ENCODE measurements at regions not wholly inside any gene's neighbourhood (a gene's known extent, or its start where the extent isn't known, plus 50 kb on each side); places are given as distances from the start of the nearest gene placed in this dataset.

- DNase-seq, result no peak
These were observed 131.7 kb downstream of the PSMG1 start for GRCh38 chr21:39051588-39051949.

- no peak for DNase-seq
These were observed 132.2 kb downstream of the PSMG1 start for GRCh38 chr21:39050841-39051587.

DNA sequence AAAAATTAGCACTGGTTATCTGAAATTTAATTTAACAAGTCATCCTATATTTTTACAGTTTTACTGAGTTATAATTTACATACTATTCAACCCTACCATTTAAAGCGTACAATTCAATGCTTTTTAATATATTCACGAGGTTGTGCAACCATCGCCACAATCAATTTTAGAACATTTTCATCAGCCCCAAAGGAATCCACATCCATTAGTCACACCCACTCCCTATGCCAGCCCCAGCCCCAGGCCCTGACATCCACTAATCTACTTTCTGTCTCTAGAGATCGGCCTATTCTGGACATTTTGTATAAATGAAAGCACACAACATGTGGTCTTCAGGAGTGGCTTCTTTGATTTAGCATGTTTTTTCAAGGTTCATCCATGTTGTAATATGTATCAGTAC, 134.7 kb downstream of the PSMG1 start:
- DNase-seq, result no peak

DNA sequence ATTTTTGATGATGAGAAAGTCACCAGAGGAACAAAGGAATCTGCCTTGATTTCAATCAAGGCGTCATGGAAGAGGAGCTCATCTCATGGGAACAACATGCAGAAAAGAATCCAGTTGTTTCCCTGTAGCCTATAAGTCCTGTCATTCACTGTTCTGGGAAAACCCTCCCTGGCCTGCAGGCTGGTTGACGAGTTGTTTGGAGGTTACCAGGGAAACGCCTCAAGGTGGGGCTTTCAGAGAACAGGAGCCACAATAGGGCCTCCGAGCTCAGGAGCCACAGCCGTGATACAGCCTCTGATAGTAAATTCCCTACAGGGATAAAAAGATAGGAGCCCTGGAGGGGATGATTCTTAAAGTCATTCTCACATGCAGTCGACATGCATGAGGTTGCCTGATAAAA, 135.2 kb downstream of the PSMG1 start:
- no peak for DNase-seq

GRCh38 chr21:39047046-39047445, 136.2 kb downstream of the PSMG1 start:
- DNase-seq, result no peak

GRCh38 chr21:39046236-39046916, 136.9 kb downstream of the PSMG1 start:
- no peak for DNase-seq

GRCh38 chr21:39041816-39042215, 141.4 kb downstream of the PSMG1 start:
- no peak for DNase-seq

DNA sequence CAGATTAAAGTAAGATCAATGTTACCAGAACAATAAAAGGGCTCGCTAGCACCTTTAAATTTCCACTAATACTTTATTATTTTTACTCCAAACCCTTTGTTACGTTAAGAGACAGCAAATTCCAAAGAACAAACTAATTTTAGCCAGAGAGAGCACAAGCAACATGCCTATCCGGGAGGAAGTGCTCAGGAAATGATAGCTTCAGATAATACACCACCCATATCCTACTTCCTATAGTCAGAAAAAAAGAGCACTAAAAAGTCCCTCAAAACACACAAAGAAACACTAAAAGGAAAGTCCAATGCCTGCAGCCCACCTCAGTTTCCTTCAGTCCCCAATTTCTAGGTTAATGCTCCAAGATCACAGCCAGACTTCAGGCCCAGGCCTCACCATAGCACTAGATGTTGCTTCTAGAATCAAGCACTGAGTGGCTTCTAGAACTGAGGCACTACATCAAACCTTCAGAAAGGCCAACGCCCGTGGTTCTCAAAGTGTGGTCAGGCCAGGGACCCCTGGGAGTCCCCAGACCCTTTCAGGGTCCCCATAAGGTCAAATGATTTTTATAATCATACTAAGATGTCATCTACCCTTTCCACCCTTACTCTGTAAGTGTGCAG, 142.6 kb downstream of the PSMG1 start:
- no peak for DNase-seq

GRCh38 chr21:39037807-39038405, 145.3 kb downstream of the PSMG1 start:
- no peak for DNase-seq

GRCh38 chr21:39036581-39036980, 146.7 kb downstream of the PSMG1 start:
- no peak for DNase-seq

DNA sequence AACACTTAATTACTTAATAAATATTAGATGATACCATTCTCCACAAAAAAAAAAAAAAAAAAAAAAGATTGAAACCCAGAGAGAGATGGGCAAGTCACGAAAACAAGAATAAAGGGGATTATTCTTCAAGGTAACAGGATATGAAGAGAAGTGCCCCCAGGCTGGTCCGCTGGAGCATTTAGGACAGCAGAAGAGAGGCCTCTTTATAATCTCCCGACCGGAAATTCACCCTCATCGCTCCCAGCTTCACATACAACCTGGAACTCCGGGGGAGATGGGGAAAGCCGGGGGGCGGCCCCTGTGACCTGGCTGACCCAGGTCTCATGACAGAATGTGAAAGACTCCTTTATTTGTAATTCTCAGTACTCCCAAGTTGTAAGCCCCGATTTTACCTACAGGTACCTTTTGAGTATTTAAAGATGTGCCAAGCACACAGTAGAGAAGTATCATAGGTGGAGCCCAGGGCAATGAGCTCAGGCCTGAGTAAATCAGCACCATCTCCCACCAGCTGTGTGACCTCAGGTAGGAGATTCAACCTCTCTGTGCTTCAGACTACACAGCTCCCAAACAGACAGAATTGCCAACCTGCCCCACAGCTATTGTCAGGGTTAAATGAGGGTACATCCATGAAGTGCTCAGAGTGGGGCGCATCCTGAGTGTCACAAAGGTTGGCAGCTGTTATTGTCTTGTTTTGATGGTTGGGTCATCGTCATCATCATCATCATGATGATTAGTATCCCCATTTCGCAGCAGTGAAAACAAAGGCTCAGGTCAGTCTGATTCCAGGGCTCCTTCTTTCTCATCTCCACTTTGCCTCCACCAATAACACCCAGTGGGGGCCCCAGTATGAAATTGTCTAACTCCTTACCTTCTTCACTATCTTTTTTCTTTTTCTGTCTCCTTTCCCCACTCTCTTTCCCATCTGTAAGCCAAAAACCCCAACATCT, 148.4 kb downstream of the PSMG1 start:
- no peak for DNase-seq

- no peak for DNase-seq
These were observed 149.2 kb downstream of the PSMG1 start for GRCh38 chr21:39033878-39034589.

GRCh38 chr21:39029900-39030884, 153.1 kb downstream of the PSMG1 start:
- no peak for DNase-seq

GRCh38 chr21:39029086-39029755, 154.0 kb downstream of the PSMG1 start:
- DNase-seq, result no peak

- DNase-seq, result no peak
These were observed 158.1 kb downstream of the PSMG1 start for GRCh38 chr21:39025198-39025597.

DNA sequence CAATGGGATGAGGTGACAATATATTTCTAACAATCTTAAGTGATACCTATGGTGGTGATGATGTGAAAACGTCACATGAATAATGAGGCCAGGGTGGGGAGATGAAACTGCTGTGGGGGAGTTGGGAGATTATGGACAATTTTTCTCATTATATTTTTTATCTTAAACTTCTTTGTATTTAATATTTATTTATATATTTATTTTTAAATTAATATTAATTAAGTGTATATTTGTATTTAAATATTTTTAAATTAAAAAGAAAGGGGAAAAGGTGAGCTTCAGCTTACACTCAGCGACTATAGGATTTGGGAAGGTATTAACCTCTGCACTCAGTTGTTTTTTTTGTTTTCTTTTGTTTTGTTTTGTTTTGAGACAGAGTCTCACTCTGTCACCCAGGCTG, 158.7 kb downstream of the PSMG1 start:
- DNase-seq, result no peak

DNA sequence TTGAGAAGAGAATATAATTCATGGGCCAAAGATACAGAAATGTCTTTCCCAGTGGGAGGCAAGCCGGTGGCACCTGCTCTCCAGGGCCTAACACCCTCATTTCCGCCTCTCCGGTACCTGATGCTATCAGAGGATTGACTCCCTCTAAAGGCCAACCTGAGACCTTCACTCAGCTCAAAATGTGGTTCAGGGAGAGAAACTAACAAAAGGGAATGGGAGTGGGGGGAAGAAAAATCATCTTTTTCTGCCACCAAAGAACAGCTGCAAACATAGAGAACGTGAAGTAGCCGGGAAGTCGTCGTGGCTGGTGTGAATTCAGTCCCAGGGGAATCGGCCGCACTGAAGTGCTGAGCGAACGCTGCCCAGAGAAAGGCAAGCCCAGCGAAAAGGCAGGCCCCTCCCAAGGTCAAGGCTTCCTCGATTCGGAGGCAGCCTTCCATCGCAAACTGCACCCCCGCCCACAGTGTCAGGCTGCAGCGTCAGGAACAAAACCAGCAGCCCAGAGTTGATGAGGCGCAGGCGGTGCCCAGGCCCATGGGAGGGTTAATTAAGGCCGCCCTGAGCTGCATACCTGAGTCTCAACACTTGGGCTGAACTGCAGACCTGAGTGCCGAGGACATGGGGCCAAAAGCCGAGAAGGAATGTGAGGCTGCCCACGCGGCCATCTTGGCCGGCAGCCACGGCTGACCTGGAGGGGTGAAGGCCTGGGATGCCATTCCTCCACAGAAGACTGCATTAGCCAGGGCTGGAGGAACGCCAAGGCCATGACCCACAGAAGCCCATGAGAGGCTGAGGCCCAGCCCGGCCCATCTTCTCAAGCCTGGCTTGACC, 160.2 kb downstream of the PSMG1 start:
- no peak for DNase-seq

DNA sequence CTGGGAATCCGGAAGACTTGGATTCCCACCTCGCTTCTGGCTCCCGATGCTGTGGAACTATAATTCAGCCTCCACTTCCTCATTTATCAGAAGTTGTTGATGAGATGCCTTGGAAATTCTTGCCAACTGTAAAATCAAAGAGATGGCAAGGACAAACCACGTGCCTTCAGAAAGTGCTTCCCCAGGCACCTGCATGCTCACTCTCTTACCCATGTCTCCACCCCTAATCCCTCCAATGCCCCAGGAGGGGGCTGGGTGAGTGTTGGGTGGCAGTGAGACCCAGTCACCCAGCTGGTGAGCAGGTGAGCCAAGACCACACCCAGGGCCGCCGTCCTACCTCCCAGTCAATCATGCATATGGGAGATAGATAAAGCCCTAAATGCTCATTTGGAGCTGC, 160.8 kb downstream of the PSMG1 start:
- no peak for DNase-seq

- no peak for DNase-seq
These were observed 161.2 kb downstream of the PSMG1 start for GRCh38 chr21:39022035-39022434.
